ENCODE measurements at regions not wholly inside any gene's neighbourhood (a gene's known extent, or its start where the extent isn't known, plus 50 kb on each side); places are given as distances from the start of the nearest gene placed in this dataset.
A peak's percentile ranks its signal among the peaks of the same experiment; 100 is the strongest.

- CTCF ChIA-PET, result interaction anchor here (0.6 to 1.3 kb wide), 3 partner anchors 53 to 241 kb away, joined by 3 to 4 read pairs (median 3); no protein-coding TSS in a partner anchor
- no peak for TF ChIP-seq ZNF384 (IDR thresholded peaks at IDR 0.05)
- peak; percentile 75 for TF ChIP-seq L3MBTL2 (conservative IDR thresholded peaks at IDR 0.05)
- POLR2A ChIA-PET, result interaction anchor here (1.0 kb wide), 2 partner anchors 223 to 224 kb away, joined by 3 read pairs; no protein-coding TSS in a partner anchor
- peak; percentile 83 for DNase-seq (ENCODE audit: extremely low spot score)
Observed at GRCh38 chr6:108782179-108783041, 65.8 kb upstream of the ARMC2 start.

- no peak for DNase-seq (ENCODE audit: extremely low spot score)
- no peak for TF ChIP-seq FOXK2 (IDR thresholded peaks at IDR 0.05)
- no peak for TF ChIP-seq CTBP1 (IDR thresholded peaks at IDR 0.05; ENCODE audit: borderline replicate concordance)
- no peak for TF ChIP-seq FOXA1 (IDR thresholded peaks at IDR 0.05)
- no peak for TF ChIP-seq BHLHE40 (IDR thresholded peaks at IDR 0.05; ENCODE audit: borderline replicate concordance)
- TF ChIP-seq ARNT (IDR thresholded peaks at IDR 0.05), result no peak
- TF ChIP-seq, protein P1, sequence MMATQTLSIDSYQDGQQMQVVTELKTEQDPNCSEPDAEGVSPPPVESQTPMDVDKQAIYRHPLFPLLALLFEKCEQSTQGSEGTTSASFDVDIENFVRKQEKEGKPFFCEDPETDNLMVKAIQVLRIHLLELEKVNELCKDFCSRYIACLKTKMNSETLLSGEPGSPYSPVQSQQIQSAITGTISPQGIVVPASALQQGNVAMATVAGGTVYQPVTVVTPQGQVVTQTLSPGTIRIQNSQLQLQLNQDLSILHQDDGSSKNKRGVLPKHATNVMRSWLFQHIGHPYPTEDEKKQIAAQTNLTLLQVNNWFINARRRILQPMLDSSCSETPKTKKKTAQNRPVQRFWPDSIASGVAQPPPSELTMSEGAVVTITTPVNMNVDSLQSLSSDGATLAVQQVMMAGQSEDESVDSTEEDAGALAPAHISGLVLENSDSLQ (IDR thresholded peaks at IDR 0.05), result no peak
- no peak for TF ChIP-seq ZNF384 (IDR thresholded peaks at IDR 0.05)
- TF ChIP-seq FOXM1 (IDR thresholded peaks at IDR 0.05; ENCODE audit: borderline replicate concordance), result no peak
- no peak for TF ChIP-seq SP1 (IDR thresholded peaks at IDR 0.05)
- no peak for TF ChIP-seq SUZ12 (IDR thresholded peaks at IDR 0.05)
- ChIA-PET POLR2A (no interaction called here), CTCF (interaction anchor here (0.8 kb wide), 1 partner anchor 50 kb away, joined by 3 read pairs; no protein-coding TSS in a partner anchor)
Observed at GRCh38 chr6:108785653-108786052, 62.6 kb upstream of the ARMC2 start.

GRCh38 chr6:108788416-108788815 lies 59.8 kb upstream of the ARMC2 start:
- TF ChIP-seq NFRKB (IDR thresholded peaks at IDR 0.05) (no peak), ZNF384 (IDR thresholded peaks at IDR 0.05) (no peak), FOXK2 (IDR thresholded peaks at IDR 0.05) (no peak), BHLHE40 (IDR thresholded peaks at IDR 0.05; ENCODE audit: borderline replicate concordance) (no peak), LEF1 (IDR thresholded peaks at IDR 0.05; ENCODE audit: borderline replicate concordance) (no peak), HDGF (IDR thresholded peaks at IDR 0.05; ENCODE audit: borderline replicate concordance) (no peak), SP1 (IDR thresholded peaks at IDR 0.05) (no peak), FOXM1 (IDR thresholded peaks at IDR 0.05; ENCODE audit: borderline replicate concordance) (no peak)
- DNase-seq (ENCODE audit: extremely low spot score), result no peak
- CTCF ChIA-PET, result interaction anchor here (0.7 kb wide), 1 partner anchor 247 kb away, joined by 3 read pairs; no protein-coding TSS in a partner anchor
- POLR2A ChIA-PET, result no interaction called here

DNA sequence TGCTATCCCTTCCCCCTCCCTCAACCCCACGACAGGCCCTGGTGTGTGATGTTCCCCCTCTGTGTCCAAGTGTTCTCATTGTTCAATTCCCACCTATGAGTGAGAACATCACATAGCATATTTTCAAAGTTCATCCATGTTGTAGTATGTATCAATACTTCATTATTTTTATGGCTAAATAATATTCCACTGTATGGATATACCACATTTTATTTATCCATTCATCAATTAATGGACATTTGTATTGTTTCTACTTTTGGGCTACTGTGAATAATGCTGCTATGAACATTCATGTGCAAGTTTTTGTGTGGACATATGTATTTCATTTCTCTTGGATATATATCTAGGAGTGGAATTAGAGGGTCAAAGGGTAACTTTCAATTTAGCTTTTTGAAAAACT lies 58.7 kb upstream of the ARMC2 start:
- TF ChIP-seq FOXM1 (IDR thresholded peaks at IDR 0.05; ENCODE audit: borderline replicate concordance) (no peak), ELF4 (IDR thresholded peaks at IDR 0.05) (no peak), ARNT (IDR thresholded peaks at IDR 0.05) (no peak), FOXK2 (IDR thresholded peaks at IDR 0.05) (no peak), BHLHE40 (IDR thresholded peaks at IDR 0.05; ENCODE audit: borderline replicate concordance) (no peak), L3MBTL2 (conservative IDR thresholded peaks at IDR 0.05) (no peak), NFRKB (IDR thresholded peaks at IDR 0.05) (no peak), HDGF (IDR thresholded peaks at IDR 0.05; ENCODE audit: borderline replicate concordance) (no peak), SUZ12 (IDR thresholded peaks at IDR 0.05) (no peak), SP1 (IDR thresholded peaks at IDR 0.05) (no peak), FOXA1 (IDR thresholded peaks at IDR 0.05) (no peak), TARDBP (IDR thresholded peaks at IDR 0.05) (no peak), ZNF384 (IDR thresholded peaks at IDR 0.05) (no peak), CTBP1 (IDR thresholded peaks at IDR 0.05; ENCODE audit: borderline replicate concordance) (no peak), LEF1 (IDR thresholded peaks at IDR 0.05; ENCODE audit: borderline replicate concordance) (no peak)
- TF ChIP-seq, protein P1 (IDR thresholded peaks at IDR 0.05), result no peak
- no peak for DNase-seq (ENCODE audit: extremely low spot score)
- ChIA-PET POLR2A (no interaction called here), CTCF (no interaction called here)

DNA sequence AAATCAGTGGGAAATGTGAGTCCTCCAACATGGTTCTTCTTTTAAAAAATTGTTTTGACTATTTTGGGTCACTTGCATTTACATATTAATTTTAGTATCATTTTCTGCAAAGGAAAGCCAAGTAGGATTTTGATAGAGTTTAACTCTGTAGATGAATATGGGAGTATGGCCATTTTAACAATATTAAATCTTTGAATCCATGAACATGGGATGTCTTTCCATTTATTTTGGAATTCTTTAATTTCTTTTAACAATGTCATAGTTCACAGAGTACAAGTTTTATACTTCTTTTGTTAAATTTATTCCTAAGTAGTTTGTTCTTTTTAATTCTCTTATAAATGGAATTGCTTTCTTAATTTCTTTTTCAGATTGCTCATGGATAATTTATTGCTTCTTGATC lies 56.5 kb upstream of the ARMC2 start:
- no peak for TF ChIP-seq FOXA1 (IDR thresholded peaks at IDR 0.05)
- no peak for TF ChIP-seq L3MBTL2 (conservative IDR thresholded peaks at IDR 0.05)
- no peak for TF ChIP-seq FOXK2 (IDR thresholded peaks at IDR 0.05)
- no peak for TF ChIP-seq ARNT (IDR thresholded peaks at IDR 0.05)
- ChIA-PET POLR2A (no interaction called here), CTCF (no interaction called here)
- no peak for DNase-seq (ENCODE audit: extremely low spot score)

DNA sequence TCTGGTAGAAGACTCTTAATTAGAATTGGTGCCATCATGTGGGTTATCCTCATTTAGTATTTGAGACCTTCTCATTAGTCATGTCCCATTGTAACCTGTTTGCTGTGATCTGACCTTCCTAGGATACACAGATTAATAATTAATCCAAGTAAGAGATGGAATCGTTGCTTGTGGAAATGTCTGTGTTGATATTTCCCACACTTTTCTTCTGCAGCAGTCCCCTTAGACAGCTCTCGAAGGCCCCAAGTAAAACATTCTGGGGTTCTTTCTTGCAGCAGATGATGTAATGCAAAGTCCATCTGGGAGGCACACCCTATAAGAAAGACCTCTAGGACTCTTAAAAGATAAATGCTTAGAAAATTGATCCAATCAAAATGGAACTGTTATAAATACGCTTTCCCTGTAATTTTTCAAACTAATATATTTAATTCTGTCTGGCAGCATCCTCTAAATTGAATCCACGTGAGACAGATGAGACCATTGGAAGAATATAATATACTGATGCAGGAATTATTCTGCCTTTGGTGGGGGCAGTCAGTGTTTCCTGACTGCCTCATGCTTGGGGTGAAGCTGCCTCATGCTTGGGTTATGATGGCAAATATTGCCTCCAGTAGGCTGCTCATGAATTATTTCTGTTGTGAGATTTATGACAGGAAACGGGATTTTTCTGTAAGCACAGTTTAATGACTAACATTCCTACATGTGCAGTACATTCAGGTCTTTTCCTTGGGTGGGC lies 54.5 kb upstream of the ARMC2 start:
- TF ChIP-seq FOXA1 (IDR thresholded peaks at IDR 0.05) (no peak), FOXK2 (IDR thresholded peaks at IDR 0.05) (no peak)
- CTCF ChIA-PET, result no interaction called here
- POLR2A ChIA-PET, result no interaction called here

GRCh38 chr6:108795122-108795521 lies 53.1 kb upstream of the ARMC2 start:
- DNase-seq (ENCODE audit: extremely low spot score), result no peak
- ChIA-PET CTCF (no interaction called here), POLR2A (no interaction called here)
- no peak for TF ChIP-seq FOXK2 (IDR thresholded peaks at IDR 0.05)
- TF ChIP-seq ZNF384 (IDR thresholded peaks at IDR 0.05), result no peak
- no peak for TF ChIP-seq ELF4 (IDR thresholded peaks at IDR 0.05)
- no peak for TF ChIP-seq SP1 (IDR thresholded peaks at IDR 0.05)
- TF ChIP-seq LEF1 (IDR thresholded peaks at IDR 0.05; ENCODE audit: borderline replicate concordance), result no peak
- no peak for TF ChIP-seq L3MBTL2 (conservative IDR thresholded peaks at IDR 0.05)
- no peak for TF ChIP-seq FOXA1 (IDR thresholded peaks at IDR 0.05)
- TF ChIP-seq, protein P1 (IDR thresholded peaks at IDR 0.05), result no peak
- no peak for TF ChIP-seq CTBP1 (IDR thresholded peaks at IDR 0.05; ENCODE audit: borderline replicate concordance)
- no peak for TF ChIP-seq ARNT (IDR thresholded peaks at IDR 0.05)
- no peak for TF ChIP-seq TARDBP (IDR thresholded peaks at IDR 0.05)
- TF ChIP-seq NFRKB (IDR thresholded peaks at IDR 0.05), result no peak
- TF ChIP-seq BHLHE40 (IDR thresholded peaks at IDR 0.05; ENCODE audit: borderline replicate concordance), result no peak
- TF ChIP-seq FOXM1 (IDR thresholded peaks at IDR 0.05; ENCODE audit: borderline replicate concordance), result no peak
- TF ChIP-seq HDGF (IDR thresholded peaks at IDR 0.05; ENCODE audit: borderline replicate concordance), result no peak
- no peak for TF ChIP-seq SUZ12 (IDR thresholded peaks at IDR 0.05)

More for the DNA sequence above, 54.5 kb upstream of the ARMC2 start:
- DNase-seq (ENCODE audit: extremely low spot score), result no peak

Data from HEK293T (cell line).